Stimulated activated naive B cell treated with anti-CD40 and anti-IgM and Interleukin-4, amounts not matched to agents 10 μg/mL and 1 μg/mL and 100 μg/mL, for 72 hours (primary cell): ENCODE measurements at regions not wholly inside any gene's neighbourhood (a gene's known extent, or its start where the extent isn't known, plus 50 kb on each side); places are given as distances from the start of the nearest gene placed in this dataset.

Experiments
- ATAC-seq, 2 donors: fragments of 150-1000 bp; cut with Tn5 transposase; replicated peaks; 2 replicates each; pipeline ENCODE4 v1.10.0; 2021; ENCODE audit warnings: moderate library complexity in 1 of 2
- DNase-seq: peaks from one replicate; pipeline ENCODE4 v3.0.0; 2021
- H3K27ac Mint-ChIP-seq: one replicate; pipeline ENCODE4 v1.8.0; 2022; ENCODE audit warnings: mild to moderate bottlenecking, mixed read lengths
- H3K27me3 Mint-ChIP-seq, 2 donors: one replicate each; pipeline ENCODE4 v1.8.0; 2022; ENCODE audit warnings: mixed read lengths in 2 of 2
- H3K36me3 Mint-ChIP-seq, 2 donors: one replicate each; pipeline ENCODE4 v1.8.0; 2022; ENCODE audit warnings: mixed read lengths in 2 of 2, mild to moderate bottlenecking in 1 of 2
- H3K4me1 Mint-ChIP-seq, 2 donors: one replicate each; pipeline ENCODE4 v1.8.0; 2022; ENCODE audit warnings: mixed read lengths in 2 of 2, mild to moderate bottlenecking in 1 of 2
- H3K4me3 Mint-ChIP-seq, 2 donors: one replicate each; pipeline ENCODE4 v1.8.0; 2022; ENCODE audit warnings: mild to moderate bottlenecking in 2 of 2, mixed read lengths in 2 of 2, moderate library complexity in 1 of 2
- H3K9me3 Mint-ChIP-seq, 2 donors: one replicate each; pipeline ENCODE4 v1.8.0; 2022; ENCODE audit warnings: mixed read lengths in 2 of 2, mild to moderate bottlenecking in 1 of 2

GRCh38 chr3:177750436-177750835 is 553.2 kb upstream of the TBL1XR1 start:
- Mint-ChIP-seq H3K9me3 (no peaks in the 10 kb centered on the region), H3K27me3 (no peaks in the 10 kb centered on the region), H3K4me1 (no peaks in the 10 kb centered on the region), H3K36me3 (no peaks in the 10 kb centered on the region), H3K27ac (no peak overlapping the region), H3K4me3 (no peak overlapping the region)
- DNase-seq (no peak), ATAC-seq (no peak)

GRCh38 chr3:177751770-177752169 is 554.5 kb upstream of the TBL1XR1 start:
- Mint-ChIP-seq H3K4me1 (no peaks in the 10 kb centered on the region), H3K36me3 (no peaks in the 10 kb centered on the region), H3K27me3 (no peaks in the 10 kb centered on the region), H3K27ac (no peak overlapping the region), H3K9me3 (no peaks in the 10 kb centered on the region), H3K4me3 (no peak overlapping the region)
- DNase-seq, result no peak
- no peak for ATAC-seq

GRCh38 chr3:177752831-177753230 is 555.5 kb upstream of the TBL1XR1 start:
- Mint-ChIP-seq H3K4me3 (no peak overlapping the region), H3K4me1 (no peaks in the 10 kb centered on the region), H3K9me3 (no peaks in the 10 kb centered on the region), H3K27ac (no peak overlapping the region), H3K36me3 (no peaks in the 10 kb centered on the region), H3K27me3 (no peaks in the 10 kb centered on the region)
- ATAC-seq (no peak), DNase-seq (no peak)

DNA sequence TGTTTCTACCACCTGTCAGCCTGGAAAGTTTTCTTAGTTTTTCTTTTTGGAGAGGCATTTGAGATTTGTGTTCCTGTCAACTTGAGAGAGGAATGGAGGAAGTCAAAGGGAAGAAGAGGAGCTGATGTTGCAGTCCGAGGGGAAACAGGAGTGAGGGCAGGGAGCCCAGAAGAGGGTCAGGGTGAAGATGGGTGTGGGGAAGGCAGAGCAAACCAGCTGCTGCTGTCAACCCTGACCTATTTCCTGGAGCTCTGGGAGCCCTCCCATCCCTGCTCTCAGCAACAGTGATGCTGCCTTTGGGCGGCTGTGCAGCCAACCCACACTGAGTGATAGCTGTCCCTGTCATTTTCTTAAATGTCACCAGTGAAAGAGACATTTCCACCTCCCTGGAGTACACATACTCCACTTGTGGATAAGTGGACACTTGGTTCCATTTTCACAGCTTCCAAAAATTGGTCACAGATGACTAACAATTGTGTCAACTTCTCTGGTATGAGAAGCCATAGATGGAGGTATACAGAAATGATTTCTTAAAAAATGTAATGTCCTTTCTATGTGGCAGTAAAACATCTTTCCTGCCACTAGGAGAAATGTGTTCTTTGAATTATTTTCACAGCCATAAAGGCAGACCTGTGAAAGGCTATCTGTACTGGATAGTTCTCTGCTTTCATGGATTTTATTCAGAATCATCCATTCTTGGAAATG is 556.3 kb upstream of the TBL1XR1 start:
- no peak for ATAC-seq
- H3K27me3 Mint-ChIP-seq, result no peaks in the 10 kb centered on the region
- H3K9me3 Mint-ChIP-seq, result no peaks in the 10 kb centered on the region
- no peaks in the 10 kb centered on the region for H3K4me1 Mint-ChIP-seq
- no peak overlapping the region for H3K27ac Mint-ChIP-seq
- DNase-seq, result no peak
- no peak overlapping the region for H3K4me3 Mint-ChIP-seq
- H3K36me3 Mint-ChIP-seq, result peaks cover under 1 to 3% of the 10 kb centered on the region in 2 donors

DNA sequence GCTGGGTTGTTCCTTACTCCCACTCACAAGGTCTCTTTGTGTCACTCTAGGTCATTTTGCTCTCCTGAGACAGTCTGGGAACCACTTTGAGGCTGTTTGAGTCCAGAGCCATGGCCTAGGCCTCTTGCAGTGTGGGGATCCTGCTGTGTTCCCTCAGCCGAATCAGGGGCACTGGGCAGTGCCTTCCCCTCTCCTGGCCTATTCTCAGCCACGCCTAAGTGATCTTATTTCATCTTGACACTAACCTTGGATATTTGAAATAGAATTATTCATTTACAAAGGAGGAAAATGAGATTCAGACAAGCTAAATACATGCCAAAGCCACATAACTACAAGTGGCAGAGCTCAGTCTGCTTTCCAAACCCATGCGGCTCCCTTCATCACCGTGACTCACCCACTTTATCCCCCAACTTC is 557.2 kb upstream of the TBL1XR1 start:
- H3K27me3 Mint-ChIP-seq, result peaks cover 0 to under 1% of the 10 kb centered on the region in 2 donors
- H3K9me3 Mint-ChIP-seq, result peaks cover 0 to under 1% of the 10 kb centered on the region in 2 donors
- no peak for ATAC-seq
- H3K4me1 Mint-ChIP-seq, result no peaks in the 10 kb centered on the region
- peaks cover 1 to 3% of the 10 kb centered on the region in 2 donors for H3K36me3 Mint-ChIP-seq
- no peak for DNase-seq
- H3K4me3 Mint-ChIP-seq, result no peak overlapping the region
- H3K27ac Mint-ChIP-seq, result no peak overlapping the region

DNA sequence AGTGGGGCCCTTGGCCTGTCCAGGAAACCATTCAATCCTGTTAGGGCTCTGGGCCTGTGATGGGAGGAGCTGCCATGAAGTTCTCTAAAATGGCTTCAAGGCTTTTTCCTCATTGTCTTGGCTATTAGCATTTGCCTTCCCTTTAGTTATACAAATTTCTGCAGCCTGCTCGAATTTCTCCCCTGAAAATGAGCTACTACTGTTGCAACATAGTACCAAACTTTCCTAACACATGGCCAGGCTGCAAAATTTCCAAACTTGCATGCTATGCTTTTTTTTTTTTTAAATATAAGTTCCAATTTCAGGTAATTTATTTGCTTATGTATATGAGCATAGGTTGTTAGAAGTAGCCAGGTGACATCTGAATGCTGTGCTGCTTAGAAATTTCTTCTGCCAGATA is 560.8 kb upstream of the TBL1XR1 start:
- Mint-ChIP-seq H3K4me1 (peaks cover 0 to 1% of the 10 kb centered on the region in 2 donors), H3K4me3 (no peak overlapping the region), H3K36me3 (peaks cover 1 to 6% of the 10 kb centered on the region in 2 donors), H3K27ac (no peak overlapping the region), H3K27me3 (peaks cover 6 to 9% of the 10 kb centered on the region in 2 donors), H3K9me3 (peaks cover 3 to 5% of the 10 kb centered on the region in 2 donors)
- ATAC-seq (no peak), DNase-seq (no peak)

GRCh38 chr3:177760803-177761202 is 563.5 kb upstream of the TBL1XR1 start:
- no peak overlapping the region for H3K4me3 Mint-ChIP-seq
- DNase-seq, result no peak
- no peak overlapping the region for H3K27ac Mint-ChIP-seq
- H3K4me1 Mint-ChIP-seq, result peaks cover 0 to 10% of the 10 kb centered on the region in 2 donors
- no peak for ATAC-seq
- peaks cover 3 to 5% of the 10 kb centered on the region in 2 donors for H3K9me3 Mint-ChIP-seq
- peaks cover 1 to 6% of the 10 kb centered on the region in 2 donors for H3K36me3 Mint-ChIP-seq
- H3K27me3 Mint-ChIP-seq, result peaks cover 6 to 9% of the 10 kb centered on the region in 2 donors

- DNase-seq, result no peak
These were observed 567.2 kb upstream of the TBL1XR1 start for GRCh38 chr3:177764377-177764912.

GRCh38 chr3:177764933-177765332 is 567.7 kb upstream of the TBL1XR1 start:
- H3K9me3 Mint-ChIP-seq, result peaks cover 9 to 14% of the 10 kb centered on the region in 2 donors
- peaks cover 4 to 6% of the 10 kb centered on the region in 2 donors for H3K27me3 Mint-ChIP-seq
- no peak for DNase-seq
- H3K4me3 Mint-ChIP-seq, result no peak overlapping the region
- H3K27ac Mint-ChIP-seq, result no peak overlapping the region
- peaks cover 3 to 6% of the 10 kb centered on the region in 2 donors for H3K36me3 Mint-ChIP-seq
- no peak for ATAC-seq
- peaks cover 0 to 10% of the 10 kb centered on the region in 2 donors for H3K4me1 Mint-ChIP-seq

More at GRCh38 chr3:177764377-177764912, 567.2 kb upstream of the TBL1XR1 start:
- Mint-ChIP-seq H3K36me3 (peaks cover 3 to 6% of the 10 kb centered on the region in 2 donors), H3K27ac (no peak overlapping the region), H3K9me3 (peaks cover 11 to 12% of the 10 kb centered on the region in 2 donors), H3K4me1 (peaks cover 0 to 10% of the 10 kb centered on the region in 2 donors), H3K4me3 (no peak overlapping the region), H3K27me3 (peaks cover 6 to 9% of the 10 kb centered on the region in 2 donors)
- ATAC-seq, result no peak

DNA sequence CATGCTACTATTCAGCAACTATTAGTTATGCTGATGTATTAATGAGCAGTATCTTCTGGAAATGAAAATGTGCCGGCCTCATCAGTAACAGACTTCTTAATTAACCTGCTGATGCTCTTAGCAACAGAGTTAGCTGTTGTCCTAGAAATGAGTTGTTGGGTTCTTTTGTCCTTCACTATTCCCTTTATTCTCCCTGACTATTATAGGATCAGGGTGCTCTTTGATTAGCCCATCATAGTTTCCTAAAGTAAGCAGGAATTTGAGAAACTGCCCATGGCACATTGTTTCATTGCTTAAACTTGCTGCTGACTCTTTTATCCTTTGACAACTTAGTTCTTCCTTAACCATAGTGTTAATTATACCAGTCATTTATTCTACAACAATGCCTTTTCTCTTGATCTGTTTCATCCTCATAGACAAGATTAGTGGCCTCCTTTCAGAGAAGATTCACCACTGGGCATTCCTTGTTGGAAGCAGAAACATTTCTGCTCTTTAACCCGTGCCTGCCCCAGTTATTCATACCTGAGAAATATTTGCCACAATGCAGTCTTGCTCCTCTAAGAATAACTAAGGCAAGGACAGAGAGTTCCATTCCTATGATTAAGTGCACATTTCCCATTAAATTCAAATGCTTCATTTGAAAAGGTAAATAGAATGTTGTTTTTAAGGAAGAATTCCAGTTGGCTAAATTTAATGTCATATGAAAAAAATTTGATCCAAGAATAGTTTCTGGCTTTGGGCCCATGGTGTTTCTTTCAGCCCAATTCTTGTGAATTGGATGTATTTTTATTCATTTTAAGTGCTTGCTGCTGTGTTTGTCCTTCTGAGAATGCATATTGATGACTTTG is 573.3 kb upstream of the TBL1XR1 start:
- Mint-ChIP-seq H3K9me3 (peaks cover 7 to 11% of the 10 kb centered on the region in 2 donors), H3K36me3 (peaks cover 3% of the 10 kb centered on the region in 2 donors), H3K4me3 (no peak overlapping the region), H3K27me3 (no peaks in the 10 kb centered on the region), H3K4me1 (peaks cover 9 to 15% of the 10 kb centered on the region in 2 donors), H3K27ac (no peak overlapping the region)
- DNase-seq, result no peak
- ATAC-seq, result no peak

GRCh38 chr3:177771780-177772179 is 574.5 kb upstream of the TBL1XR1 start:
- no peak for ATAC-seq
- Mint-ChIP-seq H3K4me1 (peaks cover 9 to 15% of the 10 kb centered on the region in 2 donors), H3K27ac (no peak overlapping the region)

GRCh38 chr3:177772908-177773557 is 575.8 kb upstream of the TBL1XR1 start:
- DNase-seq, result no peak
- peak; percentile 84 to 87 for ATAC-seq
- Mint-ChIP-seq H3K4me3 (no peak overlapping the region), H3K36me3 (peaks cover 1 to 2% of the 10 kb centered on the region in 2 donors), H3K27me3 (no peaks in the 10 kb centered on the region), H3K4me1 (peaks cover 12 to 21% of the 10 kb centered on the region in 2 donors), H3K9me3 (peaks cover 6 to 9% of the 10 kb centered on the region in 2 donors), H3K27ac (peak overlapping the region; percentile 75)

More at GRCh38 chr3:177771780-177772179, 574.5 kb upstream of the TBL1XR1 start:
- H3K4me3 Mint-ChIP-seq, result no peak overlapping the region
- DNase-seq, result no peak
- H3K9me3 Mint-ChIP-seq, result peaks cover 7 to 11% of the 10 kb centered on the region in 2 donors
- H3K27me3 Mint-ChIP-seq, result no peaks in the 10 kb centered on the region
- peaks cover 3% of the 10 kb centered on the region in 2 donors for H3K36me3 Mint-ChIP-seq

DNA sequence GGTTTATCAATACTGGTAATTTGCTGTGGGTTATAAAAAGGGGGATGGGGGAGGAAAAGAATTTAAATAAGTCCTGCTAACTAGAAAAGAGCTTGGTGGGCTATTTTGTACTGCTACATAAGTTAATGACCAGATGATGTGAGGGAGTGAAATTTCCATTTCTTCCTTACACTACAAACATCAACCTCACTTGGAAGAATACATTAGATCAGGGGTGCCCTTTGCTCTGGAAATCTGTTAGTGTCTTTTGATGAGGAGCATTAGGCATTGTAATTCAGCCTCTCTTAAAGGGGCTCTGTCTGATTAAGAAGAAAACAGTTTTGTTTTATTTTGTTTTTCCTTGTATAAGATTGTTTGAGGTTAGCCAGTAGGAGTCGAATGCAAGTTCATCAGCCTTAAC is 576.4 kb upstream of the TBL1XR1 start:
- DNase-seq, result no peak
- Mint-ChIP-seq H3K36me3 (no peaks in the 10 kb centered on the region), H3K27me3 (no peaks in the 10 kb centered on the region), H3K4me1 (peaks cover 14 to 26% of the 10 kb centered on the region in 2 donors), H3K27ac (peak overlapping the region; percentile 75), H3K9me3 (peaks cover 4 to 7% of the 10 kb centered on the region in 2 donors), H3K4me3 (no peak overlapping the region)
- no peak for ATAC-seq

- no peaks in the 10 kb centered on the region for H3K27me3 Mint-ChIP-seq
- ATAC-seq, result no peak
- no peak for DNase-seq
These were observed 579.4 kb upstream of the TBL1XR1 start for GRCh38 chr3:177776661-177777101.

More at GRCh38 chr3:177776661-177777101, 579.4 kb upstream of the TBL1XR1 start:
- H3K36me3 Mint-ChIP-seq, result no peaks in the 10 kb centered on the region
- H3K4me1 Mint-ChIP-seq, result peaks cover 14 to 28% of the 10 kb centered on the region in 2 donors
- no peak overlapping the region for H3K4me3 Mint-ChIP-seq
- H3K27ac Mint-ChIP-seq, result no peak overlapping the region
- H3K9me3 Mint-ChIP-seq, result no peaks in the 10 kb centered on the region
